ENCODE measurements at regions not wholly inside any gene's neighbourhood (a gene's known extent, or its start where the extent isn't known, plus 50 kb on each side); places are given as distances from the start of the nearest gene placed in this dataset.

GRCh38 chr11:127656116-127656836 lies 655.7 kb upstream of the KIRREL3 start:
- Mint-ChIP-seq H3K27ac (ENCODE audit: unreplicated experiment) (no peak overlapping the region), H3K36me3 (ENCODE audit: unreplicated experiment) (no peaks in the 10 kb centered on the region), H3K4me1 (ENCODE audit: unreplicated experiment) (no peaks in the 10 kb centered on the region), H3K27me3 (ENCODE audit: unreplicated experiment) (no peaks in the 10 kb centered on the region), H3K4me3 (ENCODE audit: unreplicated experiment) (no peak overlapping the region), H3K9me3 (ENCODE audit: unreplicated experiment) (no peaks in the 10 kb centered on the region)
- DNase-seq (ENCODE audit: extremely low spot score, unreplicated experiment) = no peak
- no peak for TF ChIP-seq CTCF (IDR thresholded peaks at IDR 0.05)

DNA sequence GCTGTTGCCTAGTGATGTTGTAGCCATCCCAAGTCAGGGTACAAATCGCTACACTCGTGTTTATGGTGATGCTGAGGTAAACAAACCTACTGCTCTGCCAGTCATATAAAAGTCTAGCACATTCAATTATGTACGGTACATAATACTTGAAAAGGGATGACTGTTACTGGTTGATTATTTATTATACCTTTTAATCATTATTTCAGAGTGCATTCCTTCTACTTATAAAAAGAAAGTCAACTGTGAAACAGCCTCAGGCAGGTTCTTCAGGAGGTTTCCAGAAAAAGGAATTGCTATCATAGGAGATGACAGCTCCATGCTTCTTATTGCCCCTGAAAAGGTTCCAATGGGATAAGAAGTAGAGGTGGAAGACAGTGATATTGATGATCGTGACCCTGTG lies 652.5 kb upstream of the KIRREL3 start:
- Mint-ChIP-seq H3K4me3 (ENCODE audit: unreplicated experiment) (no peak overlapping the region), H3K4me1 (ENCODE audit: unreplicated experiment) (no peaks in the 10 kb centered on the region), H3K9me3 (ENCODE audit: unreplicated experiment) (no peaks in the 10 kb centered on the region), H3K36me3 (ENCODE audit: unreplicated experiment) (no peaks in the 10 kb centered on the region), H3K27ac (ENCODE audit: unreplicated experiment) (no peak overlapping the region), H3K27me3 (ENCODE audit: unreplicated experiment) (no peaks in the 10 kb centered on the region)
- no peak for TF ChIP-seq CTCF (IDR thresholded peaks at IDR 0.05)
- DNase-seq (ENCODE audit: extremely low spot score, unreplicated experiment) = no peak

DNA sequence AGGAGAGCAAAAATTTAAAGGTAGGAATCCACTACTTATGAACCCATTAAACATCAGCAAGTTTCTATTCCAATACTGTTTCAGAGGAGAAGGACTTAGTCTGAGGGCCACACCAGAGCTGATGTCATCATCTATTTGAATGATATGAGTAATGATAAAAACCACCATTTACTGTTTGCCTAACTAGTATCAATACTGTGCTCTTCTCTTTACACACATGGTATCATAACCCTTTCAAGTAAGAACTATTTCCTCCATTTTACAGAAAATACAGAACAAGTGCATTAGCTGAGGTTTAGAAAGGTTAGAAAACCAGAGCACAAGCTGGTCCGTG lies 651.3 kb upstream of the KIRREL3 start:
- DNase-seq (ENCODE audit: extremely low spot score, unreplicated experiment) = no peak
- Mint-ChIP-seq H3K4me3 (ENCODE audit: unreplicated experiment) (no peak overlapping the region), H3K9me3 (ENCODE audit: unreplicated experiment) (no peaks in the 10 kb centered on the region), H3K36me3 (ENCODE audit: unreplicated experiment) (no peaks in the 10 kb centered on the region), H3K4me1 (ENCODE audit: unreplicated experiment) (no peaks in the 10 kb centered on the region), H3K27ac (ENCODE audit: unreplicated experiment) (no peak overlapping the region), H3K27me3 (ENCODE audit: unreplicated experiment) (no peaks in the 10 kb centered on the region)
- TF ChIP-seq CTCF (IDR thresholded peaks at IDR 0.05) = no peak

DNA sequence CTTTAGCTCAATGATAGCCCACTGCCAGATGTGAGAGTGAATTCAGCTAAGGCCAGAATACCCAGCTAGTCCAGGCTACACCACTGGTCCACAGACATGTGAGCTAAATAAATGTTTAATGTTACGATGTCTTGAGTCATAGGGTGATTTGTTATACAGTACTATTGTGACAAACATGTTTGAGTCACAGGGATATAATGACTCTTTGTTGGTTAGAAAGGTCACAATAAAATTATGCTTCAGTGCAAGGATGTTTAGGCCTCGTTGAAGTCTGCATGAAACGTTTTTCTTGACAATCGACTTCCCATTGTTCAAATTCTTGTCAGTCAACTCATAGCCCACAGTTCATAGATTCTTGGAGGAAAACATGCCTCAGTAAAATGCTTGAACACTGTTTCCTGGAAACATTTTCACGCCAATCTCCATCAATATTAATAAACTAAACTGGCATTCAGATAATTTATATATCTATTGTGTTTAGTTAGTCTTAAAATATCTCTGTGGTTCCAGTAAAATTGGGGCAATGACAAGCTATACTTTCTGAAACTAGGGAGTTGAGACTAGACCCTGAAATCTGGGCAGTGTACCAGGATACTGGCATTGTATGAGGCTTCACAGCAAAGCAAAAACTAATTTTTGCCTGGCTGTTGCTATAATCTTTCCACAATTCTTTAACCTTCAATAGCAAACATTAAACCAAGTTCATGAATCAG lies 650.8 kb upstream of the KIRREL3 start:
- Mint-ChIP-seq H3K36me3 (ENCODE audit: unreplicated experiment) (no peaks in the 10 kb centered on the region), H3K9me3 (ENCODE audit: unreplicated experiment) (no peaks in the 10 kb centered on the region), H3K4me3 (ENCODE audit: unreplicated experiment) (no peak overlapping the region), H3K4me1 (ENCODE audit: unreplicated experiment) (no peaks in the 10 kb centered on the region), H3K27me3 (ENCODE audit: unreplicated experiment) (no peaks in the 10 kb centered on the region), H3K27ac (ENCODE audit: unreplicated experiment) (no peak overlapping the region)
- DNase-seq (ENCODE audit: extremely low spot score, unreplicated experiment) = no peak
- TF ChIP-seq CTCF (IDR thresholded peaks at IDR 0.05) = no peak

DNA sequence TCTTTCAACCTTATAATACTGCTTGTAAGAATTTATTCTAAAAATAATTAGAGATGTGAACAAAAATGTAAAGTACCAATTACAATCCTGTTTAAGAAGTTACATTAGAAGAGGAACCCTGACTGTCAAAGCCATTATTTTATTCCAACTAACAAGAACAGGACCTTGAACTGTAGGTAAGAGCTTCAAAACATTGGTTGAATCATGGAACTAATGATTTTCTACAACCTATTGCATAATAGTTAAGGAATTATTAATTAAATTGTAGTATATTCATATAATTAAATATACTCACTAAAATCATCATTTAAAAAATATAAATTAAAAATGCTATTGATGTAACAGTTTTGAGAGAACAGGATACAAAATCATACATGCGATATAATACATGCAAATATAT lies 649.4 kb upstream of the KIRREL3 start:
- Mint-ChIP-seq H3K27me3 (ENCODE audit: unreplicated experiment) (no peaks in the 10 kb centered on the region), H3K9me3 (ENCODE audit: unreplicated experiment) (no peaks in the 10 kb centered on the region), H3K27ac (ENCODE audit: unreplicated experiment) (no peak overlapping the region), H3K4me1 (ENCODE audit: unreplicated experiment) (no peaks in the 10 kb centered on the region), H3K36me3 (ENCODE audit: unreplicated experiment) (no peaks in the 10 kb centered on the region), H3K4me3 (ENCODE audit: unreplicated experiment) (no peak overlapping the region)
- TF ChIP-seq CTCF (IDR thresholded peaks at IDR 0.05) = no peak
- DNase-seq (ENCODE audit: extremely low spot score, unreplicated experiment) = no peak

Measured in osteocyte (in vitro differentiated cells).